ENCODE measurements at regions not wholly inside any gene's neighbourhood (a gene's known extent, or its start where the extent isn't known, plus 50 kb on each side); places are given as distances from the start of the nearest gene placed in this dataset.

DNA sequence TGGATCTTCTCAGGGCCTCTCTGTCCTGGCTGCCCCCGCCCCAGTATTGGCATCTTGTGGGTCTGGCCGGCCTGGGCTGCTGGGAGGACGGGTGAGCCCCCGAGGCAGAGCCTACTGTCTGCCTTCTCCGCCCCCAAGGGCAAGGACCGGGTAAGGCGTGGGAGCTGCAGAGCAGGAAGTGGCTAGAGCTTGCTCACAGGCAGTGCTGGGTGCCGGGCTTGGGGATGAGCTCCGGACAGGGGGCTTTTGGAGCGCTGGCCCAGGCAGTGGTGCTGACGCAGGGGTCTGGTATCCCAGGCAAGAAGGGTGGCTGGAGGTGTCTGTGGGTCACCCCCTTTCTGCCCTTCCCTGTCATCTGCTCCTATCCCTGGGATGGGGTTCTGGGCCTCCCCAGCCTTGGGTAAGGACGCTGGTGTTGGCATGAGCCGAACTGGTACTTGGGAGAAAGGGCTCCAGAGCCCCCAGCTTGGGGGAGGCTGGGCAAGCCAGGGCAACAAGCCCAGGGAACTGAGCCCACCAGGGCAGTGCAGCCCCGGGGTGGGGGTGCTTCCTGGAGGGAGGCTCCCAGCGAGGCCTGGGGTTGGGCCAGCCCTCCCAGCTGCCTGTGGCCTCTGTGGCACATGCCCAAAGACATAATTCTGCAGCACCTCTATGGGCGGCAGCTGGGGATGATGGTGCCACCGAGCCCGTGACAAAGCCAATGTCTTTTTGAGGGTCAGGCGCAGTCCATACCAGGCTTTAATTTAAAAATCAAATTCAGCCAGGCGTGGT, 126.3 kb downstream of the KIF26A start:
- no peak for DNase-seq (ENCODE audit: low spot score)
- peaks cover 15% of the 10 kb centered on the region for H3K36me3 Mint-ChIP-seq (ENCODE audit: low read depth, unreplicated experiment)
- no peak overlapping the region for H3K27ac Mint-ChIP-seq (ENCODE audit: unreplicated experiment)
- peaks cover 6% of the 10 kb centered on the region for H3K27me3 Mint-ChIP-seq (ENCODE audit: unreplicated experiment)
- H3K4me3 Mint-ChIP-seq (ENCODE audit: unreplicated experiment): no peak overlapping the region
- TF ChIP-seq, protein P1, sequence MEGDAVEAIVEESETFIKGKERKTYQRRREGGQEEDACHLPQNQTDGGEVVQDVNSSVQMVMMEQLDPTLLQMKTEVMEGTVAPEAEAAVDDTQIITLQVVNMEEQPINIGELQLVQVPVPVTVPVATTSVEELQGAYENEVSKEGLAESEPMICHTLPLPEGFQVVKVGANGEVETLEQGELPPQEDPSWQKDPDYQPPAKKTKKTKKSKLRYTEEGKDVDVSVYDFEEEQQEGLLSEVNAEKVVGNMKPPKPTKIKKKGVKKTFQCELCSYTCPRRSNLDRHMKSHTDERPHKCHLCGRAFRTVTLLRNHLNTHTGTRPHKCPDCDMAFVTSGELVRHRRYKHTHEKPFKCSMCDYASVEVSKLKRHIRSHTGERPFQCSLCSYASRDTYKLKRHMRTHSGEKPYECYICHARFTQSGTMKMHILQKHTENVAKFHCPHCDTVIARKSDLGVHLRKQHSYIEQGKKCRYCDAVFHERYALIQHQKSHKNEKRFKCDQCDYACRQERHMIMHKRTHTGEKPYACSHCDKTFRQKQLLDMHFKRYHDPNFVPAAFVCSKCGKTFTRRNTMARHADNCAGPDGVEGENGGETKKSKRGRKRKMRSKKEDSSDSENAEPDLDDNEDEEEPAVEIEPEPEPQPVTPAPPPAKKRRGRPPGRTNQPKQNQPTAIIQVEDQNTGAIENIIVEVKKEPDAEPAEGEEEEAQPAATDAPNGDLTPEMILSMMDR (IDR thresholded peaks at IDR 0.05; ENCODE audit: unreplicated experiment): no peak
- peaks cover 4% of the 10 kb centered on the region for H3K9me3 Mint-ChIP-seq (ENCODE audit: unreplicated experiment)
- H3K4me1 Mint-ChIP-seq (ENCODE audit: unreplicated experiment): peaks cover 18% of the 10 kb centered on the region

DNA sequence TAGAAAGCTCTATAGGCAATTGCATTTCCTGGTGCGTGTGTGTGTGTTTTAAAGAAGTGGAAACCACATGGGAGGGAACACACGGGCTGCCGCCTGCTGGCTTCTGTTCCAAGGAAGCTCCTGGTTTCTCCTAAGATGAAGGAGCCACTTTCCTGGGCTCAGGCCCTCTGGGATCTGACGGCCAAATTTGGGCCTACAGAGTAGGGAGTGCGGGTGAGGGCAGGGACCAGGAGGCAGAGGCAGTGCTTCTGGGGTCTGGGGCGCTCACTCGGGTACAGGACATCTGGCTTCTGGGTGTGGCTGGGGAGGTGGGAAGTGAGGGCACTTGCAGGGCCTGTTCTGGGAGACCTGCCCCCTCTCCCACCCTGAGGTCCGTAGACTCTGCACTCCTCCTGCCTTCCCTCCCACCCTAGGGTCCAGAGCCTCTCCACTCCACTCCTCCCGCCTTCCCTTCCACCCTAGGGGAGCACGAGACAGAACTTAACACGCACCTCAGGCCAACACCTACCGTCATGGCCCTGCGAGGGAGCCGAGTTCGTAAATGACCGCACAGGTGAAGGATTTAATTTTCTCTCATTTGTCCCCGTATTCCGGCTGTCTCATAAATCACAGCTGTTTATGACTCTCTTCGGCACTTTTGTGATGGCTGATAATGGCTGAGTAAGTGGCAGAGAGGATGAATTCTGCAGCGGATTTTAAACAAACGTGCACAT, 127.7 kb downstream of the KIF26A start:
- Mint-ChIP-seq H3K9me3 (ENCODE audit: unreplicated experiment) (peaks cover under 1% of the 10 kb centered on the region), H3K27ac (ENCODE audit: unreplicated experiment) (no peak overlapping the region), H3K4me3 (ENCODE audit: unreplicated experiment) (no peak overlapping the region), H3K27me3 (ENCODE audit: unreplicated experiment) (peaks cover 6% of the 10 kb centered on the region), H3K4me1 (ENCODE audit: unreplicated experiment) (peaks cover 19% of the 10 kb centered on the region), H3K36me3 (ENCODE audit: low read depth, unreplicated experiment) (peaks cover 12% of the 10 kb centered on the region)
- DNase-seq (ENCODE audit: low spot score): no peak
- TF ChIP-seq, protein P1 (IDR thresholded peaks at IDR 0.05; ENCODE audit: unreplicated experiment): no peak

DNA sequence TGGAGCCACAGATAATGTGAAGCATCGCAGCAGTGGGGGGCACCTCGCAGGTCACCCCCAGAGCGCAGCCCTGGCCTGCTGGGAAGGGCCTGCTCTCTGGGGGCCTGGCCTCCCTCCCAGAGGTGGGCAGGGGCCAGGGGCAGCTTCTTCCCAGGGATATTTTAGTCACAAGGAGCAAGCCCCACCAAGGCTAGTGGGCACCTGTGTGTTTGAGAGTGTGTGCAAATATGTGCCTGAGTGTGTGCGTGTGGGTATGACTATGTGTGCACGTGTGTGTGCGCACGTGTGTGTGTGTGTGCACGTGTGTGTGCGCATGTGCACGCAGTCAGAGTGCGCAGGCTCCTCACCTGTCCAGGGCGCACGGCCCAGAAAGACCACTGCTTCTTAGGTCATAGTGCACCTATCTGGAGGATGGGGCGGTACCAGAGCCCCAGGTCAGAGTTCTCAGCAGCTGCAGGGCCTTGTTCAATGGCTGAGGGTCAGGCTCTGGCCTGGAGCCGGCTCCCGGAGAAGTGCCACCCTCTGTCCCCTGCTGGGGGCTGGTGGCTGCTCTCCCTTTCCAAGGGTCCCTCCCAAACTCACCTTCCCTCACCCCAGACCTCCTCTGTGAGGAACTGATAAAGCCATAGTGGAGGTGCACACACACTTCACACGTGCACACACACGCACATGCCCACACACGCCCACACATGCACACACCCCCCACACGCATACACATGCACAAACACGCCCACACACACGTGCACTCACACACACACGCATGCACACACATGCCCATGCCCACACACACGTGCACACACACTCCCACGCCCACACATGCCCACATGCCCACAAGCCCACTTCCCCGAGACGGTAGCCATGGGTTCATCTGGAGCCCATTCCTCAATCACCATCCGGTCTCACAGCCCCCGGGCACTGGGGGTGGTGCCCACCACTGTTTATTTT, 128.5 kb downstream of the KIF26A start:
- peaks cover 21% of the 10 kb centered on the region for H3K4me1 Mint-ChIP-seq (ENCODE audit: unreplicated experiment)
- peaks cover 8% of the 10 kb centered on the region for H3K36me3 Mint-ChIP-seq (ENCODE audit: low read depth, unreplicated experiment)
- H3K4me3 Mint-ChIP-seq (ENCODE audit: unreplicated experiment): no peak overlapping the region
- no peaks in the 10 kb centered on the region for H3K9me3 Mint-ChIP-seq (ENCODE audit: unreplicated experiment)
- peak overlapping the region; percentile 64 for H3K27ac Mint-ChIP-seq (ENCODE audit: unreplicated experiment)
- TF ChIP-seq, protein P1 (IDR thresholded peaks at IDR 0.05; ENCODE audit: unreplicated experiment): no peak
- peaks cover 6% of the 10 kb centered on the region for H3K27me3 Mint-ChIP-seq (ENCODE audit: unreplicated experiment)
- no peak for DNase-seq (ENCODE audit: low spot score)

DNA sequence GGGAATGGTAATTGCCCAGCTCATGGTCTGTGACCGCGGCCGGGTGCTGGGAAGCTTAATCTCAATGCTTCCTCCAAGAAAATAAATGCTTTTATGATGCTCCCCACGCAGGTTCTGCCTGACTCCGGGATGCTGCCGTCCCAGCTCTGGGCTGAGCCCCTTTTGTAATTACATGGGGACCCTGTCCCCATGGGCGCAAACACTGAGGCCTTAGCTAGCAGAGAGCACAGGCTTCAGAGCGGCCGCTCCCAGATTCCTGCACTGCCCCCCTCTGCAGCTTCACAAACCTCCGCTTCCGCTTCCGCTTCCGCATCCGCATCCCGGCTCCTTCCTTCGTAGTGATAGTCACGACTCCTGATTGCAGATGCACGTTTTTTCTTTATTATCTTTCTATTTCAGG, 129.5 kb downstream of the KIF26A start:
- H3K9me3 Mint-ChIP-seq (ENCODE audit: unreplicated experiment): no peaks in the 10 kb centered on the region
- peak; percentile 45 for DNase-seq (ENCODE audit: low spot score)
- no peak overlapping the region for H3K27ac Mint-ChIP-seq (ENCODE audit: unreplicated experiment)
- H3K27me3 Mint-ChIP-seq (ENCODE audit: unreplicated experiment): peaks cover 9% of the 10 kb centered on the region
- no peak overlapping the region for H3K4me3 Mint-ChIP-seq (ENCODE audit: unreplicated experiment)
- peaks cover 21% of the 10 kb centered on the region for H3K4me1 Mint-ChIP-seq (ENCODE audit: unreplicated experiment)
- peaks cover 4% of the 10 kb centered on the region for H3K36me3 Mint-ChIP-seq (ENCODE audit: low read depth, unreplicated experiment)
- TF ChIP-seq, protein P1 (IDR thresholded peaks at IDR 0.05; ENCODE audit: unreplicated experiment): no peak

All from endothelial cell (in vitro differentiated cells).